Thymus (tissue), 11 donors: ENCODE measurements at regions not wholly inside any gene's neighbourhood (a gene's known extent, or its start where the extent isn't known, plus 50 kb on each side); places are given as distances from the start of the nearest gene placed in this dataset.

Source experiments
- DNase-seq, 9 donors: peaks; one replicate each; pipeline ENCODE4 v3.0.0-alpha.2; 2013; ENCODE audit warnings: low spot score in 9 of 9, low read depth in 6 of 9, missing footprints in 1 of 9
- H3K27ac ChIP-seq, 2 donors: one replicate each; pipeline ENCODE4 v1.5.1; 2013; ENCODE audit warnings: control low read depth in 1 of 2, low read depth in 1 of 2, low read length in 1 of 2, mild to moderate bottlenecking in 1 of 2, moderate library complexity in 1 of 2
- H3K27me3 ChIP-seq, 2 donors: one replicate each; pipeline ENCODE4 v1.5.1; 2013; ENCODE audit warnings: low read length in 1 of 2; ENCODE audit not compliant: control insufficient read depth in 2 of 2, insufficient read depth in 1 of 2
- H3K36me3 ChIP-seq, 2 donors: one replicate each; pipeline ENCODE4 v1.5.1; 2013; ENCODE audit warnings: low read length in 1 of 2, mild to moderate bottlenecking in 1 of 2, moderate library complexity in 1 of 2; ENCODE audit not compliant: control insufficient read depth in 2 of 2, insufficient read depth in 2 of 2
- H3K4me1 ChIP-seq, 2 donors: one replicate each; pipeline ENCODE4 v1.5.1; 2013; ENCODE audit warnings: low read length in 2 of 2; ENCODE audit not compliant: control insufficient read depth in 2 of 2, insufficient read depth in 2 of 2
- H3K4me3 ChIP-seq, 2 donors: one replicate each; pipeline ENCODE4 v1.5.1; 2013; ENCODE audit warnings: low read length in 2 of 2, control low read depth in 1 of 2, mild to moderate bottlenecking in 1 of 2
- H3K9me3 ChIP-seq, 2 donors: one replicate each; pipeline ENCODE4 v1.5.1; 2013; ENCODE audit warnings: low read length in 1 of 2, mild to moderate bottlenecking in 1 of 2; ENCODE audit not compliant: control insufficient read depth in 2 of 2, insufficient read depth in 1 of 2
- WGBS: extraction: QIAGEN DNeasy Blood & Tissue Kit; methylation state at CpG from one replicate; pipeline ENCODE4 v1.1.7; 2013; 5-methylcytosine and 5-hydroxymethylcytosine counted together
- donor health status: healthy.

GRCh38 chr12:124405151-124405550, 110.3 kb downstream of the RFLNA start:
- H3K36me3 ChIP-seq, result peaks cover 50 to 73% of the 10 kb centered on the region in 2 donors
- H3K4me3 ChIP-seq, result no peak overlapping the region
- WGBS, result 97% methylated on average over 10 of the region's 10 CpGs
- no peak for DNase-seq
- peaks cover 0 to 3% of the 10 kb centered on the region in 2 donors for H3K4me1 ChIP-seq
- no peaks in the 10 kb centered on the region for H3K27me3 ChIP-seq
- no peak overlapping the region for H3K27ac ChIP-seq
- no peaks in the 10 kb centered on the region for H3K9me3 ChIP-seq

GRCh38 chr12:124404162-124404784, 109.4 kb downstream of the RFLNA start:
- Histone ChIP-seq H3K4me1 (no peaks in the 10 kb centered on the region), H3K9me3 (no peaks in the 10 kb centered on the region), H3K27ac (no peak overlapping the region), H3K4me3 (no peak overlapping the region), H3K36me3 (peaks cover 57 to 79% of the 10 kb centered on the region in 2 donors), H3K27me3 (no peaks in the 10 kb centered on the region)
- WGBS, result 93% methylated on average over 17 of the region's 17 CpGs
- DNase-seq, result no peak

- Histone ChIP-seq H3K4me1 (no peaks in the 10 kb centered on the region), H3K9me3 (no peaks in the 10 kb centered on the region), H3K27me3 (no peaks in the 10 kb centered on the region), H3K27ac (no peak overlapping the region), H3K36me3 (peaks cover 62 to 82% of the 10 kb centered on the region in 2 donors), H3K4me3 (no peak overlapping the region)
- DNase-seq, result no peak
- 93% methylated on average over 9 of the region's 9 CpGs for WGBS
Measured at GRCh38 chr12:124403273-124403672, 108.4 kb downstream of the RFLNA start.

GRCh38 chr12:124402248-124403066, 107.6 kb downstream of the RFLNA start:
- Histone ChIP-seq H3K27me3 (no peaks in the 10 kb centered on the region), H3K4me3 (no peak overlapping the region), H3K27ac (no peak overlapping the region), H3K36me3 (peaks cover 70 to 86% of the 10 kb centered on the region in 2 donors), H3K9me3 (no peaks in the 10 kb centered on the region), H3K4me1 (no peaks in the 10 kb centered on the region)
- no peak for DNase-seq
- WGBS, result 95% methylated on average over 23 of the region's 23 CpGs

- Histone ChIP-seq H3K27me3 (no peaks in the 10 kb centered on the region), H3K36me3 (peaks cover 71 to 88% of the 10 kb centered on the region in 2 donors), H3K4me3 (no peak overlapping the region), H3K9me3 (no peaks in the 10 kb centered on the region), H3K4me1 (no peaks in the 10 kb centered on the region), H3K27ac (no peak overlapping the region)
- 94% methylated on average over 15 of the region's 15 CpGs for WGBS
- DNase-seq, result no peak
Measured at GRCh38 chr12:124401704-124402221, 106.9 kb downstream of the RFLNA start.

GRCh38 chr12:124400124-124400523, 105.2 kb downstream of the RFLNA start:
- Histone ChIP-seq H3K4me3 (no peak overlapping the region), H3K9me3 (no peaks in the 10 kb centered on the region), H3K27ac (no peak overlapping the region), H3K4me1 (no peaks in the 10 kb centered on the region), H3K36me3 (peaks cover 80 to 89% of the 10 kb centered on the region in 2 donors), H3K27me3 (no peaks in the 10 kb centered on the region)
- 98% methylated on average over 10 of the region's 10 CpGs for WGBS
- no peak for DNase-seq

- H3K27ac ChIP-seq, result no peak overlapping the region
- H3K4me3 ChIP-seq, result no peak overlapping the region
- WGBS, result 84% methylated on average over 11 of the region's 11 CpGs
- no peaks in the 10 kb centered on the region for H3K27me3 ChIP-seq
- H3K9me3 ChIP-seq, result no peaks in the 10 kb centered on the region
- peak in 1 of 9 donors; percentile 26 for DNase-seq
- peaks cover 80 to 91% of the 10 kb centered on the region in 2 donors for H3K36me3 ChIP-seq
- no peaks in the 10 kb centered on the region for H3K4me1 ChIP-seq
Measured at GRCh38 chr12:124399622-124400021, 104.7 kb downstream of the RFLNA start.

- Histone ChIP-seq H3K4me3 (no peak overlapping the region), H3K4me1 (no peaks in the 10 kb centered on the region), H3K36me3 (peaks cover 86 to 93% of the 10 kb centered on the region in 2 donors), H3K27ac (no peak overlapping the region), H3K27me3 (no peaks in the 10 kb centered on the region), H3K9me3 (no peaks in the 10 kb centered on the region)
- no peak for DNase-seq
- 92% methylated on average over 15 of the region's 15 CpGs for WGBS
Measured at GRCh38 chr12:124398578-124399227, 103.8 kb downstream of the RFLNA start.
